Fibroblast of lung (primary cell): ENCODE measurements at regions not wholly inside any gene's neighbourhood (a gene's known extent, or its start where the extent isn't known, plus 50 kb on each side); places are given as distances from the start of the nearest gene placed in this dataset.

Experiments used
- EZH2 ChIP-seq: IDR thresholded peaks from 2 replicates; pipeline ENCODE4 v1.5.1; 2012; ENCODE audit warnings: low read length, control low read depth, mild to moderate bottlenecking; ENCODE audit errors: missing control alignments
- TF ChIP-seq, protein P1 (sequence below), 2 donors: IDR thresholded peaks in 1 of 2; conservative IDR thresholded peaks in 1 of 2; 1 replicate in 1 of 2; 2 replicates in 1 of 2; pipeline ENCODE4 v1.5.1; 2011 to 2012; ENCODE audit warnings: low read length in 2 of 2, control low read depth in 1 of 2, inconsistent platforms in 1 of 2, low read depth in 1 of 2, mild to moderate bottlenecking in 1 of 2

DNA sequence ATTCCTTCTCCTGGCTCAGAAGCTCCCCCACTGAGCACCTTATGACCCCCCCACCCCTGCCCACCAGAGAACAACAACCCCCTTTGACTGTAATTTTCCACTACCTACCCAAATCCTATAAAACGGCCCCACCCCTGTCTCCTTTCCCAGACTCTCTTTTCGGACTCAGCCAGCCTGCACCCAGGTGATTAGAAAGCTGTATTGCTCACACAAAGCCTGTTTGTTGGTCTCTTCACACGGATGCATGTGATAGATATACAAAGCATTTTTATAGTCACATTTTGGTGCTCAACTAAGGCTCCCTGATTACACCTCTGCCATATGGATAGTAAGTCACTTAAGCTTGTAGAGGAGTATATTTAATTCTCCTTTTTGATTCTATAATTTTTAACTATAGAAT is 985.8 kb downstream of the REEP3 start:
- TF ChIP-seq, protein P1, sequence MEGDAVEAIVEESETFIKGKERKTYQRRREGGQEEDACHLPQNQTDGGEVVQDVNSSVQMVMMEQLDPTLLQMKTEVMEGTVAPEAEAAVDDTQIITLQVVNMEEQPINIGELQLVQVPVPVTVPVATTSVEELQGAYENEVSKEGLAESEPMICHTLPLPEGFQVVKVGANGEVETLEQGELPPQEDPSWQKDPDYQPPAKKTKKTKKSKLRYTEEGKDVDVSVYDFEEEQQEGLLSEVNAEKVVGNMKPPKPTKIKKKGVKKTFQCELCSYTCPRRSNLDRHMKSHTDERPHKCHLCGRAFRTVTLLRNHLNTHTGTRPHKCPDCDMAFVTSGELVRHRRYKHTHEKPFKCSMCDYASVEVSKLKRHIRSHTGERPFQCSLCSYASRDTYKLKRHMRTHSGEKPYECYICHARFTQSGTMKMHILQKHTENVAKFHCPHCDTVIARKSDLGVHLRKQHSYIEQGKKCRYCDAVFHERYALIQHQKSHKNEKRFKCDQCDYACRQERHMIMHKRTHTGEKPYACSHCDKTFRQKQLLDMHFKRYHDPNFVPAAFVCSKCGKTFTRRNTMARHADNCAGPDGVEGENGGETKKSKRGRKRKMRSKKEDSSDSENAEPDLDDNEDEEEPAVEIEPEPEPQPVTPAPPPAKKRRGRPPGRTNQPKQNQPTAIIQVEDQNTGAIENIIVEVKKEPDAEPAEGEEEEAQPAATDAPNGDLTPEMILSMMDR (conservative IDR thresholded peaks at IDR 0.05 in 1 of 2, IDR thresholded peaks at IDR 0.05 in 1 of 2; ENCODE audit: low read depth in 1 of 2, low read length in 2 of 2): no peak
- TF ChIP-seq EZH2: no peak
